A673 (cell line): ENCODE measurements at regions not wholly inside any gene's neighbourhood (a gene's known extent, or its start where the extent isn't known, plus 50 kb on each side); places are given as distances from the start of the nearest gene placed in this dataset.

Experiments
- BruUV-seq: library from RNA; stranded (reverse); fragments of 400-500 nt; replicated peaks from 2 replicates; lab custom pipeline; 2021; lab: Mats Ljungman, UMichigan
- CTCF ChIA-PET: fragments of 300-600 bp; sonication (Branson Sonifier 250); formaldehyde crosslinking; loops from one replicate; lab custom pipeline; 2022; ENCODE audit warnings: antibody characterized with exemption; lab: Charles Lee
- POLR2A ChIA-PET: fragments of 300-600 bp; sonication (Branson Sonifier 250); formaldehyde crosslinking; loops from one replicate; lab custom pipeline; 2022; ENCODE audit warnings: antibody characterized with exemption; ENCODE audit not compliant: low non-redundant PET; lab: Charles Lee
- DNase-seq: peaks from one replicate; pipeline ENCODE4 v3.0.0-alpha.2; 2015; ENCODE audit warnings: low spot score
- H3K27ac ChIP-seq: fragments of 200-600 bp; sonication (generic); 2 replicates; pipeline ENCODE4 v1.5.1; 2016; ENCODE audit warnings: mixed run types, low read depth, mild to moderate bottlenecking, mixed read lengths, antibody characterized with exemption, low read length; ENCODE audit not compliant: poor library complexity, severe bottlenecking
- H3K27me3 ChIP-seq: fragments of 200-600 bp; sonication (generic); replicated peaks from 2 replicates; pipeline ENCODE4 v1.6.1; 2017; ENCODE audit warnings: mixed run types, low read depth, mild to moderate bottlenecking, mixed read lengths, antibody characterized with exemption, low read length; ENCODE audit not compliant: insufficient read depth, poor library complexity
- H3K36me3 ChIP-seq: fragments of 200-600 bp; sonication (generic); 2 replicates; pipeline ENCODE4 v1.6.1; 2016; ENCODE audit warnings: mixed run types, mild to moderate bottlenecking, mixed read lengths, antibody characterized with exemption, low read length; ENCODE audit not compliant: insufficient read depth, poor library complexity, severe bottlenecking
- H3K4me1 ChIP-seq: fragments of 200-600 bp; sonication (generic); 2 replicates; pipeline ENCODE4 v1.6.1; 2017; ENCODE audit warnings: mixed run types, mild to moderate bottlenecking, mixed read lengths, antibody characterized with exemption, low read length; ENCODE audit not compliant: insufficient read depth, poor library complexity, severe bottlenecking
- H3K4me3 ChIP-seq: fragments of 200-600 bp; sonication (generic); 2 replicates; pipeline ENCODE4 v1.5.1; 2016; ENCODE audit warnings: low read depth, mixed run types, mild to moderate bottlenecking, mixed read lengths, low read length; ENCODE audit not compliant: poor library complexity, severe bottlenecking
- H3K9me3 ChIP-seq: fragments of 200-600 bp; sonication (generic); 2 replicates; pipeline ENCODE4 v1.6.1; 2016; ENCODE audit warnings: mixed run types, low read depth, mild to moderate bottlenecking, mixed read lengths, antibody characterized with exemption, low read length; ENCODE audit not compliant: poor library complexity, severe bottlenecking
- EZH2 ChIP-seq: fragments of 200-600 bp; sonication (generic); IDR thresholded peaks from 2 replicates; pipeline ENCODE4 v1.6.1; 2017; ENCODE audit warnings: borderline replicate concordance, low read depth, mild to moderate bottlenecking, mixed read lengths, antibody characterized with exemption, low read length; ENCODE audit not compliant: poor library complexity, severe bottlenecking
- intact Hi-C: fragments of 100-400 bp; cut with micrococcal nuclease; formaldehyde crosslinking; loops from one replicate; pipeline ENCODE4 v1.10.0; 2022; ENCODE audit not compliant: unreplicated experiment
- TF ChIP-seq, protein P1 (sequence below): fragments of 300-800, 200-600 bp; sonication (generic); conservative IDR thresholded peaks from 2 replicates; pipeline ENCODE4 v1.5.1; 2017; ENCODE audit warnings: low read depth, mild to moderate bottlenecking, antibody characterized with exemption, low read length, moderate library complexity, mixed read lengths

DNA sequence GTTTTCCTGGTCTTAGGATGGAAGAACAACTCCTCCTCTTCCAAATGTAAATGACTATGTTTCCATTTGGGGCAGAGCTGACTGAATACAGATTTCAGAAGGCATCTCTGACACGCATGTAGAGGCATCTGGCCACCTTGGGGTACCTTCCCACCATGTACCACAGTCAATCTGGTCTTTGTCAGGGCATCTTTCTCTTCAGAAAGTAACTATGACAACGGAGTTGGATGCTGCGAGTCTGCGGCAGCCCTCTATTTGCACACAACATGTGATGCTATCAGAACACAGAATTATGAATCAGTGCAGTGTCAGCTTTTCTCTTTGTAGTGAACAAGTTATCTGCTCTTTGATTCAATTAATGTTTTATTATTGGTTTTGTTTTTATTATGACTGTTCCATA is 94.7 kb downstream of the TSEN15 start:
- Histone ChIP-seq H3K27me3 (no peaks in the 10 kb centered on the region), H3K4me1 (peaks cover 45% of the 10 kb centered on the region), H3K36me3 (no peaks in the 10 kb centered on the region), H3K4me3 (no peak overlapping the region), H3K27ac (no peak overlapping the region), H3K9me3 (no peaks in the 10 kb centered on the region)
- intact Hi-C loops, result no loop called here
- TF ChIP-seq, protein P1, sequence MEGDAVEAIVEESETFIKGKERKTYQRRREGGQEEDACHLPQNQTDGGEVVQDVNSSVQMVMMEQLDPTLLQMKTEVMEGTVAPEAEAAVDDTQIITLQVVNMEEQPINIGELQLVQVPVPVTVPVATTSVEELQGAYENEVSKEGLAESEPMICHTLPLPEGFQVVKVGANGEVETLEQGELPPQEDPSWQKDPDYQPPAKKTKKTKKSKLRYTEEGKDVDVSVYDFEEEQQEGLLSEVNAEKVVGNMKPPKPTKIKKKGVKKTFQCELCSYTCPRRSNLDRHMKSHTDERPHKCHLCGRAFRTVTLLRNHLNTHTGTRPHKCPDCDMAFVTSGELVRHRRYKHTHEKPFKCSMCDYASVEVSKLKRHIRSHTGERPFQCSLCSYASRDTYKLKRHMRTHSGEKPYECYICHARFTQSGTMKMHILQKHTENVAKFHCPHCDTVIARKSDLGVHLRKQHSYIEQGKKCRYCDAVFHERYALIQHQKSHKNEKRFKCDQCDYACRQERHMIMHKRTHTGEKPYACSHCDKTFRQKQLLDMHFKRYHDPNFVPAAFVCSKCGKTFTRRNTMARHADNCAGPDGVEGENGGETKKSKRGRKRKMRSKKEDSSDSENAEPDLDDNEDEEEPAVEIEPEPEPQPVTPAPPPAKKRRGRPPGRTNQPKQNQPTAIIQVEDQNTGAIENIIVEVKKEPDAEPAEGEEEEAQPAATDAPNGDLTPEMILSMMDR, result no peak
- no peak for TF ChIP-seq EZH2
- POLR2A ChIA-PET, result no interaction called here
- BruUV-seq, result no TSS peak
- CTCF ChIA-PET, result no interaction called here
- no peak for DNase-seq

DNA sequence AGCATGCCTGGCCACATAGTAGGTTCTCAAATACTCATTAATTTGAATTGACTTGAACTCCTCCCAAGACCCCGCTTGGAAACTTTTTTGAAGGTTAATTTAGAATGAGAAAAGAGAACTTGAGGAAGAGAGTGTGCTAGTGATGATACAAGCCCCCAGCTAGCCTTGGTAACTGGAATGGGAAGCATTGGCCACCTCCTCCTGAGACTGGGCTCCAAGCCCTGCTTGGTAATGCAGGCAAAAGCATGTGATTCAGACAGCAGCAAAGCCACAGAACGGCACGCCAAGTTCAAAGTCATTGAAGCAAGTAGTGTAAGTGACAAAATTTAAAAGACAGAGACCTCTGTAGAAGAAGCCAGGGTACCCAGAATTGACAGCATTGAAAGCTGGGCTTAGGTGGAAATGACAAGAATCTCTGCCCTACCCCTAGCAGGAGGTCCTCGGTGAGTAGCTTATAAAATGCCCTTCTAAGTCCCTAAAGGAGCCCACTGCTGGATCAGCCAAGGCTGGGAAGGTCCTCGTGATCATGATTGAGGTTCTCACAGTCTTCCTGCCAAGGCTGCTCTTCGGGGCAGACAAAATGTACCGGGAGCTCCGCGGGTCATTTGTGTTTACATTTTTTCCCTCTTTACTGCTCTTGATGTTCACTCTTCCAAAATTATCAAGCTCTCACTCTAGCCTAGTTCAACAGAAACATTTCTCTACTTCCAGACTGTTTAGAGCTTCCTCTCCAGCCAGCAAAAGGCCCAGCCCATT is 99.4 kb downstream of the TSEN15 start:
- TF ChIP-seq, protein P1, result no peak
- no peak for TF ChIP-seq EZH2
- POLR2A ChIA-PET, result interaction anchor here (0.5 kb wide), 2 partner anchors 513 to 583 kb away, joined by 3 read pairs; no protein-coding TSS in a partner anchor
- no TSS peak for BruUV-seq
- no peak overlapping the region for H3K4me3 ChIP-seq
- H3K9me3 ChIP-seq, result no peaks in the 10 kb centered on the region
- H3K27me3 ChIP-seq, result no peaks in the 10 kb centered on the region
- H3K27ac ChIP-seq, result peak overlapping the region; percentile 96
- no peaks in the 10 kb centered on the region for H3K36me3 ChIP-seq
- peak; percentile 62 for DNase-seq
- intact Hi-C loops, result loop anchor here (5.0 to 10.0 kb wide), 2 partner anchors 74 to 234 kb away; partner anchors contain the start of gene C1orf21
- peaks cover 70% of the 10 kb centered on the region for H3K4me1 ChIP-seq
- CTCF ChIA-PET, result no interaction called here

DNA sequence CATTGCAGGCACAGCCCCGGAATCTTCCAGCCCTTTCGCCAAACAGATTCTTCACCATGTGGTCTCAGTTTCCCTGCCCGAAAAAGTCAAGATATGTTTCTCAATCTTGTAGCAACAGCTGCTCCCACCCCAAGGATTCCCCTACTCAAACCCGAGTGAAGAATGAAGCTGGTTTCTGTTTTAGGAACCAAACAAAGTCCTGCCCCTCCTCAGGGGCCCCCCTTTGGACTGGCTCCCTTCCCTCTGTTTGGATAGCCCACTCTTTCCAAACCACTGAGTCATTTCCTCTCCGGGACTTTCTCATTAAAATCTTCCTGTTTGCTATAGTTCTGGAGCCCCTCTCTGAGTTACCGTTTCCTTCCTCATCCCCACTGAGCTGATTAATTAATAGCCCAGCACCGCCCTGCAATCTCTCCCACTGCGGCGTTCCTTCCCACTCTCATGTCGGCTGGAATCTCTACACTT is 100.9 kb downstream of the TSEN15 start:
- no TSS peak for BruUV-seq
- Histone ChIP-seq H3K27ac (peak overlapping the region; percentile 96), H3K27me3 (no peaks in the 10 kb centered on the region), H3K36me3 (no peaks in the 10 kb centered on the region), H3K4me3 (peak overlapping the region; percentile 41), H3K9me3 (no peaks in the 10 kb centered on the region), H3K4me1 (peaks cover 79% of the 10 kb centered on the region)
- CTCF ChIA-PET, result interaction anchor here (0.6 to 0.9 kb wide), 2 partner anchors 77 to 226 kb away, joined by 3 read pairs; no protein-coding TSS in a partner anchor
- TF ChIP-seq EZH2, result no peak
- TF ChIP-seq, protein P1, result no peak
- intact Hi-C loops, result loop anchor here (1.0 to 10.0 kb wide), 4 partner anchors 66 to 373 kb away; partner anchors contain the start of gene C1orf21
- POLR2A ChIA-PET, result interaction anchor here (0.6 to 0.7 kb wide), 4 partner anchors 121 to 893 kb away, joined by 3 to 19 read pairs (median 4); partner anchors contain the start of gene RNF2
- DNase-seq, result peak; percentile 99
